Activated gamma-delta T cell treated with anti-CD3 and anti-CD28 coated beads, Interleukin-2, amount 50 U/mL, for 16 hours (primary cell): ENCODE measurements at regions not wholly inside any gene's neighbourhood (a gene's known extent, or its start where the extent isn't known, plus 50 kb on each side); places are given as distances from the start of the nearest gene placed in this dataset.
"Not testable (repeated sequence)": the region's sequence is repeated elsewhere in the genome, so short reads cannot be mapped to it uniquely, and the experiment has no call there.

Experiments
- DNase-seq: peaks from one replicate; pipeline ENCODE4 v3.0.0-alpha.2; 2020; ENCODE audit warnings: low read depth

- no peak for DNase-seq
These were observed 376.1 kb downstream of the LMO7 start for GRCh38 chr13:76012091-76012721.

GRCh38 chr13:76009267-76009890, 373.2 kb downstream of the LMO7 start:
- no peak for DNase-seq

GRCh38 chr13:76004416-76004815, 368.3 kb downstream of the LMO7 start:
- DNase-seq, result no peak

- no peak for DNase-seq
These were observed 364.0 kb downstream of the LMO7 start for GRCh38 chr13:76000131-76000530.

GRCh38 chr13:75996582-75996981, 360.5 kb downstream of the LMO7 start:
- no peak for DNase-seq

GRCh38 chr13:75995966-75996365, 359.8 kb downstream of the LMO7 start:
- DNase-seq, result no peak

GRCh38 chr13:75993823-75994222, 357.7 kb downstream of the LMO7 start:
- DNase-seq, result no peak

GRCh38 chr13:75993241-75993640, 357.1 kb downstream of the LMO7 start:
- DNase-seq, result no peak

- no peak for DNase-seq
These were observed 350.7 kb downstream of the LMO7 start for GRCh38 chr13:75986818-75987217.

- no peak for DNase-seq
These were observed 349.0 kb downstream of the LMO7 start for GRCh38 chr13:75985132-75985531.

GRCh38 chr13:75978818-75979217, 342.7 kb downstream of the LMO7 start:
- no peak for DNase-seq

- DNase-seq, result no peak
These were observed 332.1 kb downstream of the LMO7 start for GRCh38 chr13:75968103-75968838.

- no peak for DNase-seq
These were observed 327.2 kb downstream of the LMO7 start for GRCh38 chr13:75963302-75963701.

- no peak for DNase-seq
These were observed 325.8 kb downstream of the LMO7 start for GRCh38 chr13:75961911-75962310.

GRCh38 chr13:75960538-75960994, 324.4 kb downstream of the LMO7 start:
- DNase-seq, result no peak

GRCh38 chr13:75959861-75960481, 323.8 kb downstream of the LMO7 start:
- DNase-seq, result no peak

- DNase-seq, result not testable (repeated sequence)
These were observed 317.5 kb downstream of the LMO7 start for GRCh38 chr13:75953589-75953988.

GRCh38 chr13:75947448-75947847, 311.3 kb downstream of the LMO7 start:
- no peak for DNase-seq

- no peak for DNase-seq
These were observed 310.6 kb downstream of the LMO7 start for GRCh38 chr13:75946536-75947284.

- DNase-seq, result no peak
These were observed 309.8 kb downstream of the LMO7 start for GRCh38 chr13:75945841-75946482.

GRCh38 chr13:75938811-75939560, 302.9 kb downstream of the LMO7 start:
- DNase-seq, result no peak
